ENCODE measurements at regions not wholly inside any gene's neighbourhood (a gene's known extent, or its start where the extent isn't known, plus 50 kb on each side); places are given as distances from the start of the nearest gene placed in this dataset.

DNA sequence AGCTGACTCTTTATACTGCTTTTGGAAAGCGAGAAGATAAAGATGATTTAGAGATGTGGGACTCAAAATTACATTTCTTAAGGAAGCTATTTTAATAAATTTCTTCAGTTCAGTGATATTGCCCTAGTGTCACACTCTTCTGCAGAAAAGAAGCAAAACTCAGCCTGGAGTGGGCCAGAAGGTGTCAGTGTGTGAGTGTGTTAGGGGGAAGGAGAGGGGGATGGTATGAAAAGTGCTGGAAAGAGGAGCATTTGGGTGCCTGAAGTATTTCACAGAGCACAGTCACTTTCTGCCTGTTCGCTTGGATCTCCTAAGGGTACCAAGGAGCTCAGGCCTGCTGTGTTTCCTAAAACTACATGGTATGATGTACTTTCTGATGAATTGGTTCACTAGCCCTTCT is 84.5 kb upstream of the FRY start:
- TF ChIP-seq, protein P1, sequence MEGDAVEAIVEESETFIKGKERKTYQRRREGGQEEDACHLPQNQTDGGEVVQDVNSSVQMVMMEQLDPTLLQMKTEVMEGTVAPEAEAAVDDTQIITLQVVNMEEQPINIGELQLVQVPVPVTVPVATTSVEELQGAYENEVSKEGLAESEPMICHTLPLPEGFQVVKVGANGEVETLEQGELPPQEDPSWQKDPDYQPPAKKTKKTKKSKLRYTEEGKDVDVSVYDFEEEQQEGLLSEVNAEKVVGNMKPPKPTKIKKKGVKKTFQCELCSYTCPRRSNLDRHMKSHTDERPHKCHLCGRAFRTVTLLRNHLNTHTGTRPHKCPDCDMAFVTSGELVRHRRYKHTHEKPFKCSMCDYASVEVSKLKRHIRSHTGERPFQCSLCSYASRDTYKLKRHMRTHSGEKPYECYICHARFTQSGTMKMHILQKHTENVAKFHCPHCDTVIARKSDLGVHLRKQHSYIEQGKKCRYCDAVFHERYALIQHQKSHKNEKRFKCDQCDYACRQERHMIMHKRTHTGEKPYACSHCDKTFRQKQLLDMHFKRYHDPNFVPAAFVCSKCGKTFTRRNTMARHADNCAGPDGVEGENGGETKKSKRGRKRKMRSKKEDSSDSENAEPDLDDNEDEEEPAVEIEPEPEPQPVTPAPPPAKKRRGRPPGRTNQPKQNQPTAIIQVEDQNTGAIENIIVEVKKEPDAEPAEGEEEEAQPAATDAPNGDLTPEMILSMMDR (IDR thresholded peaks at IDR 0.05; ENCODE audit: borderline replicate concordance, extremely low read depth, low read length, poor library complexity, severe bottlenecking) = peak; percentile 13
- no peak for TF ChIP-seq EZH2 (IDR thresholded peaks at IDR 0.05; ENCODE audit: borderline replicate concordance, low read depth, low read length, severe bottlenecking)

Measured in DND-41 (cell line).